ENCODE measurements at regions not wholly inside any gene's neighbourhood (a gene's known extent, or its start where the extent isn't known, plus 50 kb on each side); places are given as distances from the start of the nearest gene placed in this dataset.

- TF ChIP-seq POLR2A (IDR thresholded peaks at IDR 0.05) = no peak
- TF ChIP-seq, protein P1, sequence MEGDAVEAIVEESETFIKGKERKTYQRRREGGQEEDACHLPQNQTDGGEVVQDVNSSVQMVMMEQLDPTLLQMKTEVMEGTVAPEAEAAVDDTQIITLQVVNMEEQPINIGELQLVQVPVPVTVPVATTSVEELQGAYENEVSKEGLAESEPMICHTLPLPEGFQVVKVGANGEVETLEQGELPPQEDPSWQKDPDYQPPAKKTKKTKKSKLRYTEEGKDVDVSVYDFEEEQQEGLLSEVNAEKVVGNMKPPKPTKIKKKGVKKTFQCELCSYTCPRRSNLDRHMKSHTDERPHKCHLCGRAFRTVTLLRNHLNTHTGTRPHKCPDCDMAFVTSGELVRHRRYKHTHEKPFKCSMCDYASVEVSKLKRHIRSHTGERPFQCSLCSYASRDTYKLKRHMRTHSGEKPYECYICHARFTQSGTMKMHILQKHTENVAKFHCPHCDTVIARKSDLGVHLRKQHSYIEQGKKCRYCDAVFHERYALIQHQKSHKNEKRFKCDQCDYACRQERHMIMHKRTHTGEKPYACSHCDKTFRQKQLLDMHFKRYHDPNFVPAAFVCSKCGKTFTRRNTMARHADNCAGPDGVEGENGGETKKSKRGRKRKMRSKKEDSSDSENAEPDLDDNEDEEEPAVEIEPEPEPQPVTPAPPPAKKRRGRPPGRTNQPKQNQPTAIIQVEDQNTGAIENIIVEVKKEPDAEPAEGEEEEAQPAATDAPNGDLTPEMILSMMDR (IDR thresholded peaks at IDR 0.05 in 4 of 5, conservative IDR thresholded peaks at IDR 0.05 in 1 of 5) = no peak
Observed at GRCh38 chr10:78348411-78349164, 314.9 kb downstream of the RPS24 start.

All from gastrocnemius medialis (tissue), 4 donors.